HepG2 (cell line): ENCODE measurements at regions not wholly inside any gene's neighbourhood (a gene's known extent, or its start where the extent isn't known, plus 50 kb on each side); places are given as distances from the start of the nearest gene placed in this dataset.

Source experiments
- ATAC-seq: fragments of 200-7000 bp; cut with Tn5 transposase; 3 replicates; pipeline ENCODE4 v1.9.1; 2020; ENCODE audit warnings: mild to moderate bottlenecking, moderate library complexity
- BruUV-seq: library from RNA; stranded (reverse); fragments of 400-500 nt; replicated peaks from 2 replicates; lab custom pipeline; 2021; lab: Mats Ljungman, UMichigan
- CTCF ChIA-PET: fragments of 300-600 bp; formaldehyde crosslinking; extraction: SDS; loops from one replicate; lab custom pipeline; 2021; ENCODE audit warnings: low total read pairs, inconsistent platforms, low intra/inter-chr PET ratio; lab: Yijun Ruan, JAX
- POLR2A ChIA-PET: fragments of 350-600 bp; sonication (Branson Sonifier 250); formaldehyde crosslinking; loops from one replicate; lab custom pipeline; 2020; ENCODE audit warnings: antibody characterized with exemption, inconsistent platforms; lab: Yijun Ruan, JAX
- DNase-seq: peaks from one replicate; pipeline ENCODE4 v3.0.0-alpha.2; 2015; ENCODE audit warnings: low spot score
- FAIRE-seq: peaks from 3 replicates; lab custom pipeline; 2011; peaks lifted over from hg19 to GRCh38; lab: Jason Lieb, UNC
- H2AFZ ChIP-seq: one replicate; pipeline ENCODE4 v1.6.1; 2011; ENCODE audit warnings: low read length, inconsistent platforms
- H3K27ac ChIP-seq: fragments of 300-600 bp; 3 replicates; pipeline ENCODE4 v1.8.0; 2011; ENCODE audit warnings: mixed run types, mild to moderate bottlenecking, mixed read lengths, low read length, inconsistent platforms; ENCODE audit not compliant: insufficient read depth; ENCODE audit errors: extremely low read length
- H3K27me3 ChIP-seq, 2 experiments: fragments of 200-600 bp in 1 of 2; 2 replicates in 1 of 2; 3 replicates in 1 of 2; pipeline versions ENCODE4 v1.6.0 to v1.8.0; 2011; ENCODE audit warnings: low read length in 2 of 2, mild to moderate bottlenecking in 2 of 2, moderate library complexity in 2 of 2, inconsistent platforms in 1 of 2; ENCODE audit not compliant: insufficient read depth in 2 of 2, control insufficient read depth in 1 of 2
- H3K36me3 ChIP-seq, 2 experiments: fragments of 200-600 bp in 1 of 2; replicated peaks in 1 of 2; 2 replicates in 1 of 2; 3 replicates in 1 of 2; pipeline versions ENCODE4 v1.5.1 to v1.8.0; 2011; ENCODE audit warnings: low read length in 2 of 2, inconsistent platforms in 1 of 2; ENCODE audit not compliant: insufficient read depth in 2 of 2, control insufficient read depth in 1 of 2
- H3K4me1 ChIP-seq: 2 replicates; pipeline ENCODE4 v1.5.1; 2012; ENCODE audit warnings: low read length, inconsistent platforms; ENCODE audit not compliant: insufficient read depth
- H3K4me2 ChIP-seq: 2 replicates; pipeline ENCODE4 v1.6.0; 2011; ENCODE audit warnings: low read depth, low read length, inconsistent platforms
- H3K4me3 ChIP-seq, 3 experiments: fragments of 200-600 bp in 1 of 3; sonication (generic), shearing (Covaris generic) in 1 of 3; replicated peaks in 1 of 3; 2 replicates each; pipeline ENCODE4 v1.5.1; 2011 to 2016; ENCODE audit warnings: low read length in 3 of 3, inconsistent platforms in 2 of 3, low read depth in 2 of 3, mild to moderate bottlenecking in 2 of 3, control low read depth in 1 of 3, mixed read lengths in 1 of 3; ENCODE audit not compliant: insufficient read depth in 1 of 3
- H3K79me2 ChIP-seq: one replicate; pipeline ENCODE4 v1.6.1; 2011; ENCODE audit warnings: low read length, inconsistent platforms; ENCODE audit not compliant: insufficient read depth
- H3K9ac ChIP-seq: 2 replicates; pipeline ENCODE4 v1.6.0; 2011; ENCODE audit warnings: mild to moderate bottlenecking, low read depth, low read length, inconsistent platforms; ENCODE audit not compliant: insufficient read depth
- H3K9me3 ChIP-seq: 2 replicates; pipeline ENCODE4 v1.5.1; 2012; ENCODE audit warnings: mild to moderate bottlenecking, low read length
- H4K20me1 ChIP-seq: 2 replicates; pipeline ENCODE4 v1.6.0; 2011; ENCODE audit warnings: inconsistent platforms, mild to moderate bottlenecking, low read length, moderate library complexity; ENCODE audit not compliant: insufficient read depth
- ZSCAN21 ChIP-seq: sonication (generic); formaldehyde crosslinking; IDR thresholded peaks from 2 replicates; pipeline ENCODE4 v1.8.0; 2022; ENCODE audit warnings: mild to moderate bottlenecking, missing genetic modification reagents, moderate library complexity, borderline replicate concordance
- WGBS: methylation state at CpG from one replicate; pipeline ENCODE4 v1.1.6; 2017; ENCODE audit warnings: low lambda C conversion rate; 5-methylcytosine and 5-hydroxymethylcytosine counted together
- in situ Hi-C: cut with HindIII; loops from 2 replicates; pipeline ENCODE4 v1.10.0; 2017; ENCODE audit warnings: low pct_unique_long_range_greater_than_20kb; ENCODE audit not compliant: extremely low pct_ligation_motif_present
- intact Hi-C: fragments of 100-400 bp; cut with micrococcal nuclease; formaldehyde crosslinking; loops from one replicate; pipeline ENCODE4 v1.10.0; 2022; ENCODE audit not compliant: unreplicated experiment
- TF ChIP-seq, protein P1 (sequence below): sonication (generic); formaldehyde crosslinking; IDR thresholded peaks from 2 replicates; pipeline ENCODE4 v1.4.0; 2020; ENCODE audit warnings: missing genetic modification reagents

DNA sequence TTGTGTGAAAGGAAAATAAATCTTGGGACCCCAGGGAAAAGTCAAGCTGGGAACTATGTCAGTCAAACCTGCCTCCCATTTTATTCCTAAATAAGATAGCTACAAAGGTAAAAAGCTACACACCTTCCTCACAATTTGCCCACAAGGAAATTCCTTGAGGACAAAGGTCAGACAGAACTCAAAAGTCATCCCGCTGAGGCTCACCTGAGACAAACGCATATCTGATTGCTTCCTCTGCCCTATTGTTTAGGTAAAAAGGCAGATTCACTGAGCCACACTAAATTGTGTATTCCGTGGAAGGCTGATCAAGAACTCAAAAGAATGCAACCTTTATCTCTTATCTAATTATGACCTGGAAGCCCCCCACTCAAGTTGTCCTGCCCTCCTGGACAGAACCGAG lies 58.7 kb upstream of the MAML3 start:
- no TSS peak for BruUV-seq
- H3K4me2 ChIP-seq: no peak overlapping the region

DNA sequence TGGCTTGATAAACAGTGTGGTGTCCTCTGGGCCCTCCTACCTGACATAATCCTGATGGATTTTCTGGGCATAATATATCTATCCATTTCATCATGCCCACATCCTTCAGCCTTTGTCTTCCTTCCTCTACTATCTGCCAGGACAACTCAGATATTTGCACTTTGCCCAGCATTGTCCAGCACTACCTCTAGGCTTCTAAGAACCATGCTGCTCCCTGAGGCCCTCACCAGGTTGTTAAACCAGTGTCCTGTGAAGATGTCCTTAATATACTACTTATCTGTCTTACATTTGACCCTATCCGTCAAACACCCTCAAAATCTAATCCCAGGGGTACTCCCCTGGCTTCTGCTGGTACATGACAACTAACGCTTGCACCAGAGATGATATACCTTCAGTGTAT lies 58.2 kb upstream of the MAML3 start:
- Histone ChIP-seq H3K9me3 (no peaks in the 10 kb centered on the region), H3K4me3 (no peak overlapping the region), H3K4me1 (no peaks in the 10 kb centered on the region), H2AFZ (no peak overlapping the region), H3K4me2 (no peak overlapping the region), H3K9ac (no peak overlapping the region), H4K20me1 (no peaks in the 10 kb centered on the region), H3K79me2 (no peaks in the 10 kb centered on the region), H3K27ac (no peak overlapping the region), H3K27me3 (no peaks in the 10 kb centered on the region), H3K36me3 (no peaks in the 10 kb centered on the region)
- TF ChIP-seq, protein P1, sequence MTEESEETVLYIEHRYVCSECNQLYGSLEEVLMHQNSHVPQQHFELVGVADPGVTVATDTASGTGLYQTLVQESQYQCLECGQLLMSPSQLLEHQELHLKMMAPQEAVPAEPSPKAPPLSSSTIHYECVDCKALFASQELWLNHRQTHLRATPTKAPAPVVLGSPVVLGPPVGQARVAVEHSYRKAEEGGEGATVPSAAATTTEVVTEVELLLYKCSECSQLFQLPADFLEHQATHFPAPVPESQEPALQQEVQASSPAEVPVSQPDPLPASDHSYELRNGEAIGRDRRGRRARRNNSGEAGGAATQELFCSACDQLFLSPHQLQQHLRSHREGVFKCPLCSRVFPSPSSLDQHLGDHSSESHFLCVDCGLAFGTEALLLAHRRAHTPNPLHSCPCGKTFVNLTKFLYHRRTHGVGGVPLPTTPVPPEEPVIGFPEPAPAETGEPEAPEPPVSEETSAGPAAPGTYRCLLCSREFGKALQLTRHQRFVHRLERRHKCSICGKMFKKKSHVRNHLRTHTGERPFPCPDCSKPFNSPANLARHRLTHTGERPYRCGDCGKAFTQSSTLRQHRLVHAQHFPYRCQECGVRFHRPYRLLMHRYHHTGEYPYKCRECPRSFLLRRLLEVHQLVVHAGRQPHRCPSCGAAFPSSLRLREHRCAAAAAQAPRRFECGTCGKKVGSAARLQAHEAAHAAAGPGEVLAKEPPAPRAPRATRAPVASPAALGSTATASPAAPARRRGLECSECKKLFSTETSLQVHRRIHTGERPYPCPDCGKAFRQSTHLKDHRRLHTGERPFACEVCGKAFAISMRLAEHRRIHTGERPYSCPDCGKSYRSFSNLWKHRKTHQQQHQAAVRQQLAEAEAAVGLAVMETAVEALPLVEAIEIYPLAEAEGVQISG (CRISPR knock-in tag): no peak
- no peak for ATAC-seq
- intact Hi-C loops: no loop called here
- POLR2A ChIA-PET: no interaction called here
- no TSS peak for BruUV-seq
- CTCF ChIA-PET: no interaction called here
- no peak for DNase-seq
- in situ Hi-C loops: no loop called here
- FAIRE-seq: no peak
- 0% methylated on average over 2 of the region's 2 CpGs for WGBS

More for the DNA sequence above, 58.7 kb upstream of the MAML3 start:
- no peak for TF ChIP-seq ZSCAN21
- Histone ChIP-seq H2AFZ (no peak overlapping the region), H3K79me2 (no peaks in the 10 kb centered on the region), H3K9ac (no peak overlapping the region), H4K20me1 (no peaks in the 10 kb centered on the region), H3K36me3 (no peaks in the 10 kb centered on the region), H3K4me3 (no peak overlapping the region), H3K4me1 (no peaks in the 10 kb centered on the region), H3K27me3 (no peaks in the 10 kb centered on the region), H3K27ac (no peak overlapping the region), H3K9me3 (no peaks in the 10 kb centered on the region)
- FAIRE-seq: no peak
- in situ Hi-C loops: no loop called here
- ChIA-PET CTCF (no interaction called here), POLR2A (no interaction called here)
- intact Hi-C loops: no loop called here
- no peak for DNase-seq
- 7% methylated on average over 4 of the region's 4 CpGs for WGBS
- no peak for ATAC-seq
